LNCaP clone FGC (cell line): ENCODE measurements at regions not wholly inside any gene's neighbourhood (a gene's known extent, or its start where the extent isn't known, plus 50 kb on each side); places are given as distances from the start of the nearest gene placed in this dataset.
"Not testable (repeated sequence)": the region's sequence is repeated elsewhere in the genome, so short reads cannot be mapped to it uniquely, and the experiment has no call there.

ENCODE experiments used
- DNase-seq: peaks from one replicate; pipeline ENCODE4 v3.0.0-alpha.2; 2011; ENCODE audit warnings: low read depth
- H3K4me3 ChIP-seq: 2 replicates; pipeline ENCODE4 v1.5.1; 2011; ENCODE audit warnings: mild to moderate bottlenecking, low read depth, low read length, control low read depth
- CTCF ChIP-seq: IDR thresholded peaks from 2 replicates; pipeline ENCODE4 v1.5.1; 2012; ENCODE audit warnings: mild to moderate bottlenecking; ENCODE audit not compliant: control insufficient read depth, insufficient read depth; ENCODE audit errors: extremely low read depth

- H3K4me3 ChIP-seq = no peak overlapping the region
- no peak for DNase-seq
- TF ChIP-seq CTCF = no peak
These were observed 173.0 kb upstream of the IGF1 start for GRCh38 chr12:102653406-102653805.

- H3K4me3 ChIP-seq = no peak overlapping the region
- DNase-seq = no peak
- no peak for TF ChIP-seq CTCF
These were observed 172.4 kb upstream of the IGF1 start for GRCh38 chr12:102652645-102653313.

- no peak overlapping the region for H3K4me3 ChIP-seq
- TF ChIP-seq CTCF = no peak
- DNase-seq = peak; percentile 50
These were observed 165.6 kb upstream of the IGF1 start for GRCh38 chr12:102645968-102646367.

- DNase-seq = no peak
- no peak for TF ChIP-seq CTCF
- H3K4me3 ChIP-seq = no peak overlapping the region
These were observed 163.7 kb upstream of the IGF1 start for GRCh38 chr12:102643879-102644575.

- no peak for DNase-seq
- no peak for TF ChIP-seq CTCF
- H3K4me3 ChIP-seq = no peak overlapping the region
These were observed 161.8 kb upstream of the IGF1 start for GRCh38 chr12:102642199-102642598.

GRCh38 chr12:102640658-102641057 lies 160.3 kb upstream of the IGF1 start:
- H3K4me3 ChIP-seq, DNase-seq: not testable (repeated sequence)

- no peak overlapping the region for H3K4me3 ChIP-seq
- TF ChIP-seq CTCF = no peak
- no peak for DNase-seq
These were observed 158.4 kb upstream of the IGF1 start for GRCh38 chr12:102638777-102639176.
